ENCODE measurements at regions not wholly inside any gene's neighbourhood (a gene's known extent, or its start where the extent isn't known, plus 50 kb on each side); places are given as distances from the start of the nearest gene placed in this dataset.

DNA sequence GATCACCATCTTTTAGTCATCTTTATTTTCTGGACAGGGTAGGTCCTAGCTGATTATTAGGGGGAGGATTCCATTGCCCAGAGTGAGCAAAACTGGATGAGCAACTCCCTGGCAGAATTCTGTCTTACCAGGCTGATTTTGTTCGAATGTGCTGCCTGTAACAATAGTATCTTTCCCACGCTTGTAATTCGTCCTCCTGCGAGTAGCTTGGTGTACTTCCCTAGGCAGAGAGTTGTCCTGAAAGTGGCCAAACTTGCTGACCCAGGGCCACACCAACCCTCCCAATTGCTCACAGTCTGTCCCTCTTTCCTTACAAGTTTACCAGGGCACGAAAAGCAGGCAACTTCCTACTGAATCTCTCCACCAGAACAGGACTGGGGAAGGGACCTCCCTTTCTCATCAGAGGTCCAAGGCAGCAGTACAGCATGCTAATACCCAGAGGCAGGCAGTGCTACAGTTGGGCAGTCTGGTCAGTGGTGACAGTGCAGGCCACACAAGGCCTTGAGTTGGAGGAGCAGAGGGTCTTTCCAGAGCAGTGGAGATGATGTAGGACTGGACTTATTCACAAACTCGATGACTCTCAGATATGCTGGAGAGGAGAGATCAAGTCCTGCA, 67.8 kb upstream of the NLK start:
- TF ChIP-seq, protein P1, sequence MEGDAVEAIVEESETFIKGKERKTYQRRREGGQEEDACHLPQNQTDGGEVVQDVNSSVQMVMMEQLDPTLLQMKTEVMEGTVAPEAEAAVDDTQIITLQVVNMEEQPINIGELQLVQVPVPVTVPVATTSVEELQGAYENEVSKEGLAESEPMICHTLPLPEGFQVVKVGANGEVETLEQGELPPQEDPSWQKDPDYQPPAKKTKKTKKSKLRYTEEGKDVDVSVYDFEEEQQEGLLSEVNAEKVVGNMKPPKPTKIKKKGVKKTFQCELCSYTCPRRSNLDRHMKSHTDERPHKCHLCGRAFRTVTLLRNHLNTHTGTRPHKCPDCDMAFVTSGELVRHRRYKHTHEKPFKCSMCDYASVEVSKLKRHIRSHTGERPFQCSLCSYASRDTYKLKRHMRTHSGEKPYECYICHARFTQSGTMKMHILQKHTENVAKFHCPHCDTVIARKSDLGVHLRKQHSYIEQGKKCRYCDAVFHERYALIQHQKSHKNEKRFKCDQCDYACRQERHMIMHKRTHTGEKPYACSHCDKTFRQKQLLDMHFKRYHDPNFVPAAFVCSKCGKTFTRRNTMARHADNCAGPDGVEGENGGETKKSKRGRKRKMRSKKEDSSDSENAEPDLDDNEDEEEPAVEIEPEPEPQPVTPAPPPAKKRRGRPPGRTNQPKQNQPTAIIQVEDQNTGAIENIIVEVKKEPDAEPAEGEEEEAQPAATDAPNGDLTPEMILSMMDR (IDR thresholded peaks at IDR 0.05), result no peak
- Histone ChIP-seq H3K36me3 (no peaks in the 10 kb centered on the region), H3K4me3 (no peak overlapping the region), H3K4me1 (peaks cover 0 to 14% (median 0%) of the 10 kb centered on the region in 9 donors), H3K27ac (no peak overlapping the region), H3K27me3 (peaks cover 0 to 3% (median 0%) of the 10 kb centered on the region in 7 donors), H3K9me3 (peaks cover 0 to 8% (median 0%) of the 10 kb centered on the region in 11 donors)
- 77 to 79% methylated on average over 6 of the region's 6 CpGs for WGBS, 2 donors
- intact Hi-C loops (cut with DNase I), result loop anchor here in 2 of 10 donors (5.0 to 10.0 kb wide), 2 partner anchors 60 to 77 kb away; no protein-coding TSS in a partner anchor
- DNase-seq (no peak), ATAC-seq (no peak)

DNA sequence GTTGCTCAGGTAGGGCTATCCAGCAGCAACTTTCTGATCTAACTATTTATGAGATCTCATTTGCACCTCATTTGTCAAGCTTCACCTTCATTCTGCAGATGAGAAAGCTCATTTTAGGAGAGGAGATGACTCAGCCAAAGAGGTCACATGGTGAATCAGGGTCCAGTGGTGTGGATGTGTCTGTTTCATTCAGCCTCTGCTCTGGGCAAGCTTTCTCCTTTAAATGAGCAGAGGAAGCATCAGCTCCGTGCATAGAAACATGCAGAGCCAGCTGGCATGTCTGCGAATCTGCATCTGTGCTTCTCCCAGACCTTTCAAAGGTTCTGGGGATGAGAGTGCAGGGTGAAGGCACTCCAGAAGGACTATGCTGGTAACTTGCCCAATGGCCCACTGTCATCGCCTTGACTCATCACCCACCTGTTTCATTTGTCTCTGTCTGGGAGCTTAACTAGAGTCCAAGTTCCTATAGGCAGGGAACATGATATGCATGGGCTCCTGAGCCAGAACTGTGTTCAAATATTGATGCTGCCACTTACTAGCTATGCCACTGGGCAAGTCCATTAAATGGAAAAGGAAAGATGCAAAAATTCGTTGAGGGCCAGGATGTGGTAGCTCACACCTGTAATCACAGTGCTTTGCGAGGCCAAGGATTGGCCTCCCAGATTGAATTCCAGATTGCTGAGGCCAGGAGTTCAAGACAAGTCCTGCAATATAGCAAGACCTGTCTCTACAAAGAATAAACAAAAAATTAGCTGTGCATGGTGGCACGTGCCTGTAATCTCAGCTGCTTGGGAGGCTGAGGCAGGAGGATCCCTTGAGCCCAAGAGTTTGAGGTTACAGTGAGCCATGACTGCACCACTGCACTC, 67.1 kb upstream of the NLK start:
- Histone ChIP-seq H3K27me3 (peaks cover 0 to 3% (median 0%) of the 10 kb centered on the region in 7 donors), H3K27ac (no peak overlapping the region), H3K4me1 (peaks cover 0 to 20% (median 0%) of the 10 kb centered on the region in 9 donors), H3K36me3 (no peaks in the 10 kb centered on the region), H3K4me3 (no peak overlapping the region), H3K9me3 (peaks cover 0 to 8% (median 0%) of the 10 kb centered on the region in 11 donors)
- ATAC-seq, result no peak
- TF ChIP-seq, protein P1 (IDR thresholded peaks at IDR 0.05), result no peak
- intact Hi-C loops (cut with DNase I), result loop anchor here in 2 of 10 donors (5.0 to 10.0 kb wide), 2 partner anchors 61 to 78 kb away; no protein-coding TSS in a partner anchor
- WGBS, 2 donors, result 72 to 80% methylated on average over 6 of the region's 6 CpGs
- DNase-seq, result no peak

DNA sequence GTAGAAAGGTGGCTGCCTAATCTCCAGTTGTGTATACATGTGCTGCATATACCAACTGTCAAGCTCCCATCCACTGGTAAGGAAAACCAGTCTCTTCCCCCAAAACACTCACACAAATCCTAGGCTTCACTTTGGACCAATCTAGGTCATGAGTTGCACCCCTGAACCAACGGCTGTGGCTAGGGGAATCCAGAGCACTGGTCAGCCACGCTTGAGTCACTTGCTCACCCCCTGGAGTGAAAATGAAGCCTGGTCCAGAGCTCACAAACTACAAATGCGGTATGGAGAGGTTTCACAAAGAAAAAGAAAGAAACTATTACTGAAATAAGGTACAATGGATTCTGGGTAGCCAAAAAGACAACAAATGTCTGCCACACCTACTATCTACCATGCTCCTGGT, 66.1 kb upstream of the NLK start:
- ATAC-seq (no peak), DNase-seq (no peak)
- TF ChIP-seq, protein P1 (IDR thresholded peaks at IDR 0.05), result no peak
- Histone ChIP-seq H3K9me3 (peaks cover 0 to 8% (median 0%) of the 10 kb centered on the region in 11 donors), H3K4me1 (peaks cover 0 to 25% (median 0%) of the 10 kb centered on the region in 9 donors), H3K36me3 (no peaks in the 10 kb centered on the region), H3K4me3 (no peak overlapping the region), H3K27ac (no peak overlapping the region), H3K27me3 (peaks cover 0 to 3% (median 0%) of the 10 kb centered on the region in 7 donors)
- WGBS, 2 donors, result 87% methylated on average over 3 of the region's 3 CpGs
- intact Hi-C loops (cut with DNase I), result loop anchor here in 2 of 10 donors (5.0 to 10.0 kb wide), 2 partner anchors 62 to 79 kb away; no protein-coding TSS in a partner anchor
